ENCODE measurements at regions not wholly inside any gene's neighbourhood (a gene's known extent, or its start where the extent isn't known, plus 50 kb on each side); places are given as distances from the start of the nearest gene placed in this dataset.

DNA sequence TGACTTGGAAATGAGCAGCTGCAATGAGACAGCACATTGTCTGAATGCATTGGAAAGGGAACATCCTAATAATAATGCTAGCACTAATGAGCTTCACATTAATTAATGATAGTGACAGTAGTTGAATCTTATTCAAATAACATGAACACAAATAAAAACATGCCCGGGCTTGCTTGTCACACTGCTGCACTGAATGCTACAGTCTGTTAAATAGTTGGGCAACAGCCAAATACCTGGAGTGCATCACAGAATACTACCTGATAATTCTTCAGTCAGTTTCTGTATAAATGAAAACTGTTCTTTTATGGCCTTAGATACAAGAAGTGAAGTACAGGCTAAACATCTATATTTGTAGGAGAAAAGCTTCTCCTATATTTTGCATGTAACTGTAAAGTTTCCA is 458.7 kb downstream of the RNF144B start:
- Mint-ChIP-seq H3K4me3 (no peak overlapping the region), H3K9me3 (peaks cover 3% of the 10 kb centered on the region in 2 donors), H3K27me3 (ENCODE audit: low read depth) (no peaks in the 10 kb centered on the region), H3K4me1 (ENCODE audit: low read depth) (no peaks in the 10 kb centered on the region), H3K36me3 (ENCODE audit: insufficient read depth in 2 of 2) (no peaks in the 10 kb centered on the region), H3K27ac (no peak overlapping the region)
- ATAC-seq (replicated peaks in 1 of 2) (no peak), DNase-seq (no peak)

DNA sequence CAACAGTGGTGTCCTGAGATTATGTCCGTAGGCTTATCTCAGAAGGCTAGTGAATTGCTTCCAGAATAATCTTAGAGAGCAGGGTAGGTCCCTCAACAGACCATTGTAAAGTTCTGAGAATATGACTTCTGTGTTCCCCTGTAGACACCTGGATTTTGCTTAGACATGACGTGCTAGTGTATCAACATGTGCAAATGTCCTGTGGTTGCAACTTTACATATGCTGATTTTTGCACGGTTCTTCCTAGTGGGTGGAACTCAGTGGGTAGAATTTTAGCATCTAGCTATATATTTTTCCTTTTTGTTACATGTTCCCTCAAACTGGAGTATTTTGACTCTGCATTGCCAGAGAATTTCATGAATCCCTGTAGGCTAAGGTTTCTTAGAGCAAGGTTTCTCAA is 459.2 kb downstream of the RNF144B start:
- ATAC-seq (replicated peaks in 1 of 2) (no peak), DNase-seq (no peak)
- Mint-ChIP-seq H3K4me3 (no peak overlapping the region), H3K4me1 (ENCODE audit: low read depth) (no peaks in the 10 kb centered on the region), H3K27ac (no peak overlapping the region), H3K27me3 (ENCODE audit: low read depth) (no peaks in the 10 kb centered on the region), H3K36me3 (ENCODE audit: insufficient read depth in 2 of 2) (no peaks in the 10 kb centered on the region), H3K9me3 (peaks cover 3% of the 10 kb centered on the region in 2 donors)

GRCh38 chr6:18861204-18861603 is 474.1 kb downstream of the RNF144B start:
- Mint-ChIP-seq H3K27me3 (ENCODE audit: low read depth) (no peaks in the 10 kb centered on the region), H3K9me3 (peaks cover 3 to 5% of the 10 kb centered on the region in 2 donors), H3K36me3 (ENCODE audit: insufficient read depth in 2 of 2) (no peaks in the 10 kb centered on the region), H3K27ac (no peak overlapping the region), H3K4me1 (ENCODE audit: low read depth) (no peaks in the 10 kb centered on the region), H3K4me3 (no peak overlapping the region)
- ATAC-seq (replicated peaks in 1 of 2) (no peak), DNase-seq (no peak)

DNA sequence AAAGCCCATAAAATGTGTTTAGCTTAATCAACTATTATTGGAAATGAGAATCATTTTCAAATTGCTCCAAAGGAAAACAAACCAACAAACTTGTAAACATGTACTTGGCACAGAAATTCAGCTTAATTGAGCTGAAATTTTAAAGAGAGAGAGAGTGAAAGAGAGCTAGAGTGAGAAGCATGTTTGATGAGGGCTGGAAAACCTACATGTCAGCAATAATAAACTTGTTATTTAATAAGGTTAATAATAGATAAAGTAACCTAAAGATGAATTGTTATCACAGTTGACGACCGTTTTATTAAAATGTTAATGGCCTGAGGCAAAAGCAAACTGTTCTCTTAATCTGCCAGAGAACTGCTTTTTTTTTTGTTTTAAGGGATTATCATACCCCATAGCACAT is 496.1 kb downstream of the RNF144B start:
- ATAC-seq (replicated peaks in 1 of 2) (no peak), DNase-seq (no peak)
- no peaks in the 10 kb centered on the region for H3K4me1 Mint-ChIP-seq (ENCODE audit: low read depth)
- no peak overlapping the region for H3K27ac Mint-ChIP-seq
- peaks cover 2 to 4% of the 10 kb centered on the region in 2 donors for H3K9me3 Mint-ChIP-seq
- H3K4me3 Mint-ChIP-seq = no peak overlapping the region
- no peaks in the 10 kb centered on the region for H3K27me3 Mint-ChIP-seq (ENCODE audit: low read depth)
- H3K36me3 Mint-ChIP-seq (ENCODE audit: insufficient read depth in 2 of 2) = no peaks in the 10 kb centered on the region

DNA sequence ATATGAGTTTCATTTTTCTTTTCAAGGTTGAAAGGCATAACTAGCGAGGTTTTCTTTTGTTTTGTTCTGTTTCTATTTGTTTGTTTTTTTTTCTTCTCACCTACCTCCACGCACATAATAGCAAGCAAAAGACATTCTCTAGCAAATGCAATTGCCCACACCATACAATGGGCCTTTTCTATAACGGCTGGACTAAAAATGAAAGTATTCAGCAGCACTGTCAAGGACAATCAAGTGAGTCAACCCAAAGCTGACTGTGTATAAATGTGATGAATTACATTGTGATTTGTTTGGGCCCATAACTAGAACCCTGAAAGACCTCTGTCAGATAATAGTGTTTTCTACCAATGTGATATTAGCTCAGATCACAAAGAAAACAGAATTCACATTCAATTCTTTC is 496.7 kb downstream of the RNF144B start:
- no peak for ATAC-seq (replicated peaks in 1 of 2)
- H3K36me3 Mint-ChIP-seq (ENCODE audit: insufficient read depth in 2 of 2) = no peaks in the 10 kb centered on the region
- no peaks in the 10 kb centered on the region for H3K4me1 Mint-ChIP-seq (ENCODE audit: low read depth)
- no peak for DNase-seq
- H3K27ac Mint-ChIP-seq = no peak overlapping the region
- no peak overlapping the region for H3K4me3 Mint-ChIP-seq
- no peaks in the 10 kb centered on the region for H3K27me3 Mint-ChIP-seq (ENCODE audit: low read depth)
- H3K9me3 Mint-ChIP-seq = peaks cover 2 to 4% of the 10 kb centered on the region in 2 donors

- Mint-ChIP-seq H3K4me1 (ENCODE audit: low read depth) (no peaks in the 10 kb centered on the region), H3K27ac (no peak overlapping the region), H3K9me3 (peaks cover 0 to 3% of the 10 kb centered on the region in 2 donors), H3K4me3 (no peak overlapping the region), H3K36me3 (ENCODE audit: insufficient read depth in 2 of 2) (no peaks in the 10 kb centered on the region), H3K27me3 (ENCODE audit: low read depth) (no peaks in the 10 kb centered on the region)
- ATAC-seq (replicated peaks in 1 of 2) = no peak
- DNase-seq = no peak
These were observed 506.6 kb downstream of the RNF144B start for GRCh38 chr6:18893540-18894269.

DNA sequence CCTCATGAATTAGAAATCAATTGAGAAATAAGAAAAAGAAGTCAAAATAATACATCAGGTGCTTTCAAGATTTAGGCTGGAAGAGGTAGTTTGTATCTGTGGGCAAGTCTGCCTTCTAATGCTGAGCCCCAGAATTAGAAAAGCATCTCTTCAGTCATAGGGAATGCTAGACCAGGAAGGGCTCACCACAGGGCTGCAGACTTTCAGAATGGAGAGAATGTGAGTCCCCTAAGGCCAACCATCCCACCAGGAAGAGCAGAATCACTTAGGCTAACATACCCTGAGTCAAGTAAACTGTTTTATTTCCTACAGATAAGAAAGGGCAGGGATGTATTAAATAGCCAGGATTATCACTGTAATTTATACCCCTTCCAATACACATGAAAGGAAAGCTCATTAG is 510.2 kb downstream of the RNF144B start:
- H3K36me3 Mint-ChIP-seq (ENCODE audit: insufficient read depth in 2 of 2) = no peaks in the 10 kb centered on the region
- H3K4me1 Mint-ChIP-seq (ENCODE audit: low read depth) = no peaks in the 10 kb centered on the region
- peaks cover 1 to 2% of the 10 kb centered on the region in 2 donors for H3K9me3 Mint-ChIP-seq
- H3K27ac Mint-ChIP-seq = no peak overlapping the region
- no peak for ATAC-seq (replicated peaks in 1 of 2)
- no peak for DNase-seq
- H3K4me3 Mint-ChIP-seq = no peak overlapping the region
- H3K27me3 Mint-ChIP-seq (ENCODE audit: low read depth) = no peaks in the 10 kb centered on the region

DNA sequence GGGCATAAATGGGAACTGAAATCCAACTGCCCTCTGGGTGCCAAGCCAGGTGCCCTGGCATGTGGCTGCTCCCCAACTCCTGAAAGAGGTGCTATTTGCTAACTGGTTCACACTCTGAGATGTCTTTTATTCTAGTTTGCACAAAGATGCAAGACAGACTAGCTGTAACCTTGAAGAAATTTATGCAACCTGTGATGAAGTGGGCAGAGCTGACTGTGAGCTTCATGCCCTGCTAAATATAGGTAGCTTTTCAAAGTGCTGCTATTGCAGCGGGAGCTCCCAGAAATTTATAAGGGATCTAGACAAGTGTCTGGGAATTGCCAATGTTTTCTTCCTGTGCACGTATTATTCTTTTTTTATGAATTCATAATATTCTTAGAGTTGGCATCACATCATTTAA is 517.5 kb downstream of the RNF144B start:
- no peak for ATAC-seq (replicated peaks in 1 of 2)
- Mint-ChIP-seq H3K4me1 (ENCODE audit: low read depth) (no peaks in the 10 kb centered on the region), H3K4me3 (no peak overlapping the region), H3K27ac (no peak overlapping the region), H3K27me3 (ENCODE audit: low read depth) (no peaks in the 10 kb centered on the region), H3K36me3 (ENCODE audit: insufficient read depth in 2 of 2) (peaks cover 0 to 2% of the 10 kb centered on the region in 2 donors), H3K9me3 (peaks cover 2 to 4% of the 10 kb centered on the region in 2 donors)
- DNase-seq = no peak

DNA sequence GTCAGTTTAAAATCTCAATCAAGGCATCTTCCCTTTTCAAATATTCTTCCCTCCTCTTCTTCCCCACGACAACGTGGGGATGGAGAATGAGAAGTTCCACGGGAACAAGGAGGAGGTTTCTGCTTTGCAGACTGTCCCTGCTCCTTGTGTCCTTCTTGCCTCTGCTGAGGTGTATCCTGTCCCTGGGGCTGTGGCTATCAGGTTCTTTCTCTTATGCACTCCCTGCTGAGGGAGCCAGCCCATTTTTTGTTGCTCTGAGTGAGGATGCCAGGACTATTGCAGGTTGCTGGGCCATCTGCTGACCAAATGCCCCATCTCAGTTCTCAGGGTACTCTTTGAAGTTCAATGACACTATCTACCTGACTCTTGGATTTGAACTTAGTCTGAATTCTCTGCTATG is 533.6 kb downstream of the RNF144B start:
- ATAC-seq (replicated peaks in 1 of 2) = no peak
- Mint-ChIP-seq H3K4me1 (ENCODE audit: low read depth) (no peaks in the 10 kb centered on the region), H3K9me3 (peaks cover 5 to 6% of the 10 kb centered on the region in 2 donors), H3K27ac (no peak overlapping the region), H3K27me3 (ENCODE audit: low read depth) (no peaks in the 10 kb centered on the region), H3K4me3 (no peak overlapping the region), H3K36me3 (ENCODE audit: insufficient read depth in 2 of 2) (no peaks in the 10 kb centered on the region)
- no peak for DNase-seq

DNA sequence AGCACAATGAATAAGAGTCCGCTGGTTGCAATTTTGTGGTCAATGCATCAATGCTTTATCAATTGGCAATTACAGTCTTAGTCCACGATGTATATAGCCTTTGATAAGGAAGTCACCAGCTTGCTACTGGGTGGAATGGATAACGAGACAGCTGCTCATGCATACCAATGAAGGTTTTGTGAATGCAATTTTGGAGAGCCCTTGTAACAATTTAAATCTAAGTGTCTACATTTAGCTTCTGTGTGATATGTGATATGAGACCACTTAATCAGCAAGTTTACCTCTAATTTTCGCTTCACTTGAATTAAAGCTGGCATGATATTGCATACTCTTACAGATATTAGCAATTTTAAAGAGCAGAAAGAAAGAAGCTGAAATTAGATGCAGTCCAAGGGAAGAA is 543.9 kb downstream of the RNF144B start:
- Mint-ChIP-seq H3K36me3 (ENCODE audit: insufficient read depth in 2 of 2) (no peaks in the 10 kb centered on the region), H3K4me1 (ENCODE audit: low read depth) (no peaks in the 10 kb centered on the region), H3K27ac (no peak overlapping the region), H3K27me3 (ENCODE audit: low read depth) (no peaks in the 10 kb centered on the region), H3K4me3 (no peak overlapping the region), H3K9me3 (peaks cover 1 to 10% of the 10 kb centered on the region in 2 donors)
- no peak for ATAC-seq (replicated peaks in 1 of 2)
- DNase-seq = no peak

- H3K27me3 Mint-ChIP-seq (ENCODE audit: low read depth) = no peaks in the 10 kb centered on the region
- no peak overlapping the region for H3K27ac Mint-ChIP-seq
- no peaks in the 10 kb centered on the region for H3K4me1 Mint-ChIP-seq (ENCODE audit: low read depth)
- no peak for DNase-seq
- peaks cover 4 to 8% of the 10 kb centered on the region in 2 donors for H3K9me3 Mint-ChIP-seq
- ATAC-seq (replicated peaks in 1 of 2) = no peak
- H3K4me3 Mint-ChIP-seq = no peak overlapping the region
- no peaks in the 10 kb centered on the region for H3K36me3 Mint-ChIP-seq (ENCODE audit: insufficient read depth in 2 of 2)
These were observed 571.0 kb downstream of the RNF144B start for GRCh38 chr6:18958146-18958545.

- H3K36me3 Mint-ChIP-seq (ENCODE audit: insufficient read depth in 2 of 2) = no peaks in the 10 kb centered on the region
- H3K27me3 Mint-ChIP-seq (ENCODE audit: low read depth) = no peaks in the 10 kb centered on the region
- H3K4me3 Mint-ChIP-seq = no peak overlapping the region
- H3K4me1 Mint-ChIP-seq (ENCODE audit: low read depth) = no peaks in the 10 kb centered on the region
- H3K27ac Mint-ChIP-seq = no peak overlapping the region
- ATAC-seq (replicated peaks in 1 of 2) = no peak
- no peak for DNase-seq
- peaks cover 18 to 21% of the 10 kb centered on the region in 2 donors for H3K9me3 Mint-ChIP-seq
These were observed 574.4 kb downstream of the RNF144B start for GRCh38 chr6:18961566-18961965.

- no peak for DNase-seq
- Mint-ChIP-seq H3K36me3 (ENCODE audit: insufficient read depth in 2 of 2) (no peaks in the 10 kb centered on the region), H3K9me3 (peaks cover 18 to 21% of the 10 kb centered on the region in 2 donors), H3K27me3 (ENCODE audit: low read depth) (no peaks in the 10 kb centered on the region), H3K27ac (no peak overlapping the region), H3K4me3 (no peak overlapping the region), H3K4me1 (ENCODE audit: low read depth) (no peaks in the 10 kb centered on the region)
- no peak for ATAC-seq (replicated peaks in 1 of 2)
These were observed 575.3 kb downstream of the RNF144B start for GRCh38 chr6:18962361-18962905.

DNA sequence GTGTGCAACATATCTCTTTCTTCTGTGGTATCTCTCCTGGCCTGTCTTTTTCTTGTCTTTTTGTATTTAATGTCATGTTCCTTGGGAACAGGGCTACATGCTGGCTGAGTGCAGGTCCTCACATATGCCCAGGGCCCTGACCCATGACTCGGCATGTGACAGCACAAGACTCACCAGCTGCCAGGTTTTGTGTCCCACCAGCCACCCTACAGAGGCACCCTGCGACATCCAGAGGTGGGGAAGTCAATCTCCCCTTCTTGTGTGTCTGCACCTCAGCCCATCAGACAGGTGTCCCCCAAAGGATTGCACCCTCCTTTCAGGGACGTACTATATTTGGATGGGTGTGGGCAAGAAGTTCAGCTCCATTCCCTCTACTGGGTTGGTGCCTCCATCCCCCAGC is 576.3 kb downstream of the RNF144B start:
- no peaks in the 10 kb centered on the region for H3K4me1 Mint-ChIP-seq (ENCODE audit: low read depth)
- H3K27ac Mint-ChIP-seq = no peak overlapping the region
- peaks cover 23 to 28% of the 10 kb centered on the region in 2 donors for H3K9me3 Mint-ChIP-seq
- H3K4me3 Mint-ChIP-seq = no peak overlapping the region
- no peaks in the 10 kb centered on the region for H3K36me3 Mint-ChIP-seq (ENCODE audit: insufficient read depth in 2 of 2)
- ATAC-seq (replicated peaks in 1 of 2) (no peak), DNase-seq (no peak)
- H3K27me3 Mint-ChIP-seq (ENCODE audit: low read depth) = no peaks in the 10 kb centered on the region

Data from activated T-cell treated with anti-CD3 and anti-CD28 coated beads, Interleukin-2, amount 50 U/mL, for 72 hours (primary cell).